ENCODE measurements at regions not wholly inside any gene's neighbourhood (a gene's known extent, or its start where the extent isn't known, plus 50 kb on each side); places are given as distances from the start of the nearest gene placed in this dataset.

DNA sequence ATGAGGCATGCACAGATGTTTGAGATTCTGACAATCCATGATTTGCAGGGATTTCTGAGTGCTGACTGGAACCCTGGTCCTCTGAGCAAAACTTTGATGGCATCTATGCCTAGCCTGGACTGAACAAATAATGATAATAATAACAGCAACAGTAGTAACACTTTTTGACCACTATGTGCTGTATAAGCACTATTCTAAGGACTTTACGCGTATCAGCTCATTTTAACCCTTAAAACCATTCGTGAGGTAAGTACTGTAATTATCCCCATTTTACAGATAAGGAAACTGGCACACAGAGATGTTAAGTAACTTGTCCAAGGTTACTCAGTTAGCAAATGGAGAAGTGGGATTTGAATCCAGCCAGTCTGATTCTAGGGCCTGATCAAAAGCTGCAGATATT is 168.4 kb downstream of the C11orf91 start:
- ChIA-PET CTCF (ENCODE audit: low intra/inter-chr PET ratio) (no interaction called here), POLR2A (no interaction called here)
- BruUV-seq (replicated peaks), result no TSS peak
- intact Hi-C loops (cut with micrococcal nuclease) (no loop called here), in situ Hi-C loops (cut with MboI) (no loop called here)
- FAIRE-seq, result no peak
- DNase-seq (ENCODE audit: extremely low read depth in 1 of 4, low spot score in 3 of 4), result peak in 1 of 4 experiments; percentile 14
- no peak overlapping the region for H3K9ac ChIP-seq (ENCODE audit: insufficient read depth in 1 of 2, low read depth in 2 of 2, low read length in 2 of 2)
- no peaks in the 10 kb centered on the region for H3K9me1 ChIP-seq (ENCODE audit: control insufficient read depth, insufficient read depth, low read length)
- peak; percentile 52; the same call in 1 of the 3 replicates for ATAC-seq
- no peaks in the 10 kb centered on the region for H3K9me3 ChIP-seq (replicated peaks; ENCODE audit: control insufficient read depth, insufficient read depth, low read depth, low read length)
- no peak overlapping the region for H3K27ac ChIP-seq (ENCODE audit: extremely low read depth, low read depth, low read length)
- H3K4me1 ChIP-seq (replicated peaks in 1 of 2; ENCODE audit: control insufficient read depth in 2 of 2, insufficient read depth in 2 of 2, low read length in 2 of 2), result no peaks in the 10 kb centered on the region
- H4K20me1 ChIP-seq (replicated peaks; ENCODE audit: control insufficient read depth, insufficient read depth, low read length), result no peaks in the 10 kb centered on the region
- H3K36me3 ChIP-seq (ENCODE audit: control insufficient read depth, insufficient read depth, low read length), result no peaks in the 10 kb centered on the region
- no peak overlapping the region for H3K4me2 ChIP-seq (ENCODE audit: insufficient read depth, low read length)
- no peak overlapping the region for H2AFZ ChIP-seq (ENCODE audit: low read depth, low read length)
- WGBS (ENCODE audit: insufficient coverage, low coverage, missing lambda C conversion rate), result 6% methylated on average over 3 of the region's 3 CpGs
- H3K27me3 ChIP-seq (ENCODE audit: control insufficient read depth in 2 of 2, insufficient read depth in 2 of 2, low read length in 2 of 2), result peaks cover 0 to 13% of the 10 kb centered on the region in 2 experiments; a peak in 2 of 5 replicates
- no peak overlapping the region for H3K4me3 ChIP-seq
- no peaks in the 10 kb centered on the region for H3K79me2 ChIP-seq (ENCODE audit: control insufficient read depth, insufficient read depth, low read length)
- TF ChIP-seq, protein P1, sequence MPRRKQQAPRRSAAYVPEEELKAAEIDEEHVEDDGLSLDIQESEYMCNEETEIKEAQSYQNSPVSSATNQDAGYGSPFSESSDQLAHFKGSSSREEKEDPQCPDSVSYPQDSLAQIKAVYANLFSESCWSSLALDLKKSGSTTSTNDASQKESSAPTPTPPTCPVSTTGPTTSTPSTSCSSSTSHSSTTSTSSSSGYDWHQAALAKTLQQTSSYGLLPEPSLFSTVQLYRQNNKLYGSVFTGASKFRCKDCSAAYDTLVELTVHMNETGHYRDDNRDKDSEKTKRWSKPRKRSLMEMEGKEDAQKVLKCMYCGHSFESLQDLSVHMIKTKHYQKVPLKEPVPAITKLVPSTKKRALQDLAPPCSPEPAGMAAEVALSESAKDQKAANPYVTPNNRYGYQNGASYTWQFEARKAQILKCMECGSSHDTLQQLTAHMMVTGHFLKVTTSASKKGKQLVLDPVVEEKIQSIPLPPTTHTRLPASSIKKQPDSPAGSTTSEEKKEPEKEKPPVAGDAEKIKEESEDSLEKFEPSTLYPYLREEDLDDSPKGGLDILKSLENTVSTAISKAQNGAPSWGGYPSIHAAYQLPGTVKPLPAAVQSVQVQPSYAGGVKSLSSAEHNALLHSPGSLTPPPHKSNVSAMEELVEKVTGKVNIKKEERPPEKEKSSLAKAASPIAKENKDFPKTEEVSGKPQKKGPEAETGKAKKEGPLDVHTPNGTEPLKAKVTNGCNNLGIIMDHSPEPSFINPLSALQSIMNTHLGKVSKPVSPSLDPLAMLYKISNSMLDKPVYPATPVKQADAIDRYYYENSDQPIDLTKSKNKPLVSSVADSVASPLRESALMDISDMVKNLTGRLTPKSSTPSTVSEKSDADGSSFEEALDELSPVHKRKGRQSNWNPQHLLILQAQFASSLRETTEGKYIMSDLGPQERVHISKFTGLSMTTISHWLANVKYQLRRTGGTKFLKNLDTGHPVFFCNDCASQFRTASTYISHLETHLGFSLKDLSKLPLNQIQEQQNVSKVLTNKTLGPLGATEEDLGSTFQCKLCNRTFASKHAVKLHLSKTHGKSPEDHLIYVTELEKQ (CRISPR knock-in tag; IDR thresholded peaks at IDR 0.05), result no peak
- TF ChIP-seq RB1 (IDR thresholded peaks at IDR 0.05; ENCODE audit: low read depth) (no peak), RAD21 (CRISPR knock-in tag; conservative IDR thresholded peaks at IDR 0.05 in 1 of 2, IDR thresholded peaks at IDR 0.05 in 1 of 2) (0 out of 4 replicates have a peak, but pooled peaks of 1 of the 2 experiments have one; percentile 8), MCM2 (IDR thresholded peaks at IDR 0.05; ENCODE audit: low read depth) (no peak), MEF2D (tag; conservative IDR thresholded peaks at IDR 0.05; ENCODE audit: low read depth) (no peak), RFX7 (CRISPR knock-in tag; IDR thresholded peaks at IDR 0.05) (no peak), ZNF324 (CRISPR knock-in tag; IDR thresholded peaks at IDR 0.05) (no peak), RBFOX2 (IDR thresholded peaks at IDR 0.05; ENCODE audit: low read depth, low read length) (no peak), HOXB6 (CRISPR knock-in tag; IDR thresholded peaks at IDR 0.05; ENCODE audit: borderline replicate concordance) (no peak), E2F5 (CRISPR knock-in tag; IDR thresholded peaks at IDR 0.05) (no peak), NFXL1 (CRISPR knock-in tag; IDR thresholded peaks at IDR 0.05) (no peak), CREM (IDR thresholded peaks at IDR 0.05; ENCODE audit: low read depth) (no peak)
- TF ChIP-seq, protein P2, sequence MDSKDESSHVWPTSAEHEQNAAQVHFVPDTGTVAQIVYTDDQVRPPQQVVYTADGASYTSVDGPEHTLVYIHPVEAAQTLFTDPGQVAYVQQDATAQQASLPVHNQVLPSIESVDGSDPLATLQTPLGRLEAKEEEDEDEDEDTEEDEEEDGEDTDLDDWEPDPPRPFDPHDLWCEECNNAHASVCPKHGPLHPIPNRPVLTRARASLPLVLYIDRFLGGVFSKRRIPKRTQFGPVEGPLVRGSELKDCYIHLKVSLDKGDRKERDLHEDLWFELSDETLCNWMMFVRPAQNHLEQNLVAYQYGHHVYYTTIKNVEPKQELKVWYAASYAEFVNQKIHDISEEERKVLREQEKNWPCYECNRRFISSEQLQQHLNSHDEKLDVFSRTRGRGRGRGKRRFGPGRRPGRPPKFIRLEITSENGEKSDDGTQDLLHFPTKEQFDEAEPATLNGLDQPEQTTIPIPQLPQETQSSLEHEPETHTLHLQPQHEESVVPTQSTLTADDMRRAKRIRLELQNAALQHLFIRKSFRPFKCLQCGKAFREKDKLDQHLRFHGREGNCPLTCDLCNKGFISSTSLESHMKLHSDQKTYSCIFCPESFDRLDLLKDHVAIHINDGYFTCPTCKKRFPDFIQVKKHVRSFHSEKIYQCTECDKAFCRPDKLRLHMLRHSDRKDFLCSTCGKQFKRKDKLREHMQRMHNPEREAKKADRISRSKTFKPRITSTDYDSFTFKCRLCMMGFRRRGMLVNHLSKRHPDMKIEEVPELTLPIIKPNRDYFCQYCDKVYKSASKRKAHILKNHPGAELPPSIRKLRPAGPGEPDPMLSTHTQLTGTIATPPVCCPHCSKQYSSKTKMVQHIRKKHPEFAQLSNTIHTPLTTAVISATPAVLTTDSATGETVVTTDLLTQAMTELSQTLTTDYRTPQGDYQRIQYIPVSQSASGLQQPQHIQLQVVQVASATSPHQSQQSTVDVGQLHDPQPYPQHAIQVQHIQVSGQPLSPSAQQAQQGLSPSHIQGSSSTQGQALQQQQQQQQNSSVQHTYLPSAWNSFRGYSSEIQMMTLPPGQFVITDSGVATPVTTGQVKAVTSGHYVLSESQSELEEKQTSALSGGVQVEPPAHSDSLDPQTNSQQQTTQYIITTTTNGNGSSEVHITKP (IDR thresholded peaks at IDR 0.05; ENCODE audit: partially characterized antibody), result no peak
- TF ChIP-seq, protein P3, sequence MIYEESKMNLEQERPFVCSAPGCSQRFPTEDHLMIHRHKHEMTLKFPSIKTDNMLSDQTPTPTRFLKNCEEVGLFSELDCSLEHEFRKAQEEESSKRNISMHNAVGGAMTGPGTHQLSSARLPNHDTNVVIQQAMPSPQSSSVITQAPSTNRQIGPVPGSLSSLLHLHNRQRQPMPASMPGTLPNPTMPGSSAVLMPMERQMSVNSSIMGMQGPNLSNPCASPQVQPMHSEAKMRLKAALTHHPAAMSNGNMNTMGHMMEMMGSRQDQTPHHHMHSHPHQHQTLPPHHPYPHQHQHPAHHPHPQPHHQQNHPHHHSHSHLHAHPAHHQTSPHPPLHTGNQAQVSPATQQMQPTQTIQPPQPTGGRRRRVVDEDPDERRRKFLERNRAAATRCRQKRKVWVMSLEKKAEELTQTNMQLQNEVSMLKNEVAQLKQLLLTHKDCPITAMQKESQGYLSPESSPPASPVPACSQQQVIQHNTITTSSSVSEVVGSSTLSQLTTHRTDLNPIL (CRISPR knock-in tag; IDR thresholded peaks at IDR 0.05), result no peak

Measured in K562 (cell line).